Natural killer cell treated with Interleukin-12 subunit alpha and Interleukin-12 subunit beta and Interleukin-15 and Interleukin-18, amount 100 ng/mL, for 72 hours (primary cell): ENCODE measurements at regions not wholly inside any gene's neighbourhood (a gene's known extent, or its start where the extent isn't known, plus 50 kb on each side); places are given as distances from the start of the nearest gene placed in this dataset.
"Not testable (repeated sequence)": the region's sequence is repeated elsewhere in the genome, so short reads cannot be mapped to it uniquely, and the experiment has no call there.

Experiments used
- ATAC-seq, 2 donors: fragments of 150-1000 bp; cut with Tn5 transposase in 1 of 2; sonication (Bioruptor Pico), chemical (Tn5 transposase) in 1 of 2; 2 replicates each; pipeline ENCODE4 v1.10.0; 2021
- DNase-seq: peaks from one replicate; pipeline ENCODE4 v3.0.0; 2022; ENCODE audit warnings: low spot score
- H3K27ac Mint-ChIP-seq, 2 donors: 1 replicate in 1 of 2; 2 replicates in 1 of 2; pipeline ENCODE4 v1.8.0; 2022; ENCODE audit warnings: mixed read lengths in 2 of 2, mild to moderate bottlenecking in 1 of 2, moderate library complexity in 1 of 2
- H3K27me3 Mint-ChIP-seq, 2 donors: 1 replicate in 1 of 2; 2 replicates in 1 of 2; pipeline ENCODE4 v1.8.0; 2022; ENCODE audit warnings: mixed read lengths in 2 of 2
- H3K36me3 Mint-ChIP-seq: one replicate; pipeline ENCODE4 v1.8.0; 2022; ENCODE audit warnings: mixed read lengths
- H3K4me1 Mint-ChIP-seq, 2 donors: 1 replicate in 1 of 2; 2 replicates in 1 of 2; pipeline ENCODE4 v1.8.0; 2022; ENCODE audit warnings: low read depth in 2 of 2, mixed read lengths in 2 of 2, mild to moderate bottlenecking in 1 of 2
- H3K4me3 Mint-ChIP-seq: one replicate; pipeline ENCODE4 v1.8.0; 2022; ENCODE audit warnings: mixed read lengths
- H3K9me3 Mint-ChIP-seq: 2 replicates; pipeline ENCODE4 v1.8.0; 2022; ENCODE audit warnings: mixed read lengths

DNA sequence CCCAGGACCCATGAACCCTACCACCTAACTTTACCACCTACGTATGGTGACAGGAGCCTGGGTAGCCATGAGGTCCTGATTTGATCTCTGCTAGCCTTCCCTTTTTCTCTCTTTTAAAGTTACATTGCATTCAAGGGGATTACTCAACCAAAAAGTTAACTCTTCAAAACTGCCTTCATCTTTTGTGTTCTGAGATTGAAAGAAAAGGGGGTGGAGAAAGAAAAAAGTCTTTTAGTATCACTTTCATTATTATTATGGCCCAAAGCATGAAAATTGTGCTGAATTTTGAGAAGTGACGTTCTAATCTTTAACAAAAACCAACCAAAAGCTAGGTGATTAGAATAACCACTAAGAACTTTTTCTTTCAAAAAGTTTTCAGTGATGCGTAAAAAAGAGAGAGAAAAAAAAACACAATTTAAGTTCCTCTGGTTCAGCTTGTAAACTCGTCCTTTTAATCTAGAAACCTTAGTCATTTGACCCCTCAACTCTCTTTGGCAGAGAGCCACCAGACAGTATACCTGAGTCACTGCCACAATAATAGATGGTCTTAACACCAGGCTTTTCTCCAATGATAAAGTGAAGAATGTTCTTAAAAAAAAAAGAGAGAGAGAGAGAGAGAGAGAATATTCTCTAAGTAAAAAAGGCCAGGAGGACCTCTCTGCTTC lies 347.4 kb upstream of the FGF13 start:
- Mint-ChIP-seq H3K27ac (no peak overlapping the region), H3K4me3 (no peak overlapping the region), H3K4me1 (no peaks in the 10 kb centered on the region), H3K36me3 (no peaks in the 10 kb centered on the region), H3K27me3 (peaks cover 0 to 2% of the 10 kb centered on the region in 2 donors), H3K9me3 (no peaks in the 10 kb centered on the region)
- DNase-seq: no peak
- ATAC-seq: no peak

DNA sequence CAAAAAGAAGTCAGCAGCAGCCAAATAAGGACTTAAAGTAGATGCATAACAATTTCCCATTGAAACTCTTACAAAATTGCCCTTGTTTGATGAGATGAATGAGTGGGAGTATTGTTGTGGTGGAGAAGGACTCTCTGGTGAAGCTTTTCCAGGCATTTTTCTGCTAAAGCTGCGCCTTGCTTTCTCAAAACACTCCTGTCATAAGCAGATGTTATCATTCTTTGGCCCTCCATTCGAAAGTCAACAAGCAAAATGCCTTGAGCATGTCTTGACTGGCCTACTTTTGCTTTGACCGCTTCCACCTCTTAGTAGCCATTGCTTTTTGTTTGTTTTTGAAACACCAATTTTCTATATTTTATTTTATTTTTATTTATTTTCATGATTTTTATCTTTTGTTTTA lies 340.9 kb upstream of the FGF13 start:
- DNase-seq: no peak
- no peaks in the 10 kb centered on the region for H3K9me3 Mint-ChIP-seq
- H3K27me3 Mint-ChIP-seq: peaks cover 0 to 8% of the 10 kb centered on the region in 2 donors
- H3K27ac Mint-ChIP-seq: no peak overlapping the region
- H3K36me3 Mint-ChIP-seq: no peaks in the 10 kb centered on the region
- no peak for ATAC-seq
- H3K4me1 Mint-ChIP-seq: no peaks in the 10 kb centered on the region
- no peak overlapping the region for H3K4me3 Mint-ChIP-seq

DNA sequence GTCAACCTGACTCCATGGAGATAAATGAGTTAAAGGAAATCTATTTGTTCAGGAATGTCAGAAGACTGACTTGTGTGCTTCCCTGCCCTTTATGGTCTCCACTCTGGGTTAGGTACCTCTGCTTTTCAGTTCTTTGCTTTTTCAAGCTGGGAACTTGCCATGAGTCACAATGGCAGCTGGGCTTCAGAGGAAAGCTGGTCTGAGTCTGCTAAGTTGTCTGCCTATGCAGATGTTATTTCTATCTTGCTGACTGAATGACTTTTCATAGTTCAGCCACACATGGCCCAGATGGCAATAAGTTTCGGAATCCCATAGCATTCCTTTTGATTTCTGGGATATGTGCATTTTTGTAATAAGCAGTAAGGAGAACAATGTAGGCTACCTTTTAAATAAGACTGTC lies 337.9 kb upstream of the FGF13 start:
- Mint-ChIP-seq H3K27me3 (peaks cover 0 to 8% of the 10 kb centered on the region in 2 donors), H3K4me3 (no peak overlapping the region), H3K27ac (no peak overlapping the region), H3K36me3 (no peaks in the 10 kb centered on the region), H3K9me3 (no peaks in the 10 kb centered on the region), H3K4me1 (no peaks in the 10 kb centered on the region)
- no peak for DNase-seq
- no peak for ATAC-seq

DNA sequence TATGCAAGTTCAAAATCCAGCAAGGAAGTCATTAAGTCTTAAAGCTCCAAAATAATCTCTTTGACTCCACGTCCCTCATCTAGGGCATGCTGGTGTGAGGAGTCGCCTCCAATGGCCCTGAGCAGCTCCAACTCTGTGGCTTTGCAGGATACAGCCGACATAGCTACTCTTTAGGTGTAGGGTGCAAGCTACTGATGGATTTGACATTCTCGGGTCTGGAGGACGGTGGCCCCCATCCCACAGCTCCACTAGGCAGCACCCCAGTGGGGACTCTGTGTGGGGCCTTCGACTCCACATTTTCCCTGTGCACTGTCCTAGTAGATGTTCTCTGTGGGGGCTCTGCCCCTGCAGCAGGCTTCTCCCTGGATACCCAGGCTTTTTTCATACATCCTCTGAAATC lies 333.2 kb upstream of the FGF13 start:
- H3K27me3 Mint-ChIP-seq: no peaks in the 10 kb centered on the region
- DNase-seq: no peak
- H3K36me3 Mint-ChIP-seq: no peaks in the 10 kb centered on the region
- H3K27ac Mint-ChIP-seq: no peak overlapping the region
- H3K4me1 Mint-ChIP-seq: no peaks in the 10 kb centered on the region
- no peak overlapping the region for H3K4me3 Mint-ChIP-seq
- ATAC-seq: no peak
- no peaks in the 10 kb centered on the region for H3K9me3 Mint-ChIP-seq

DNA sequence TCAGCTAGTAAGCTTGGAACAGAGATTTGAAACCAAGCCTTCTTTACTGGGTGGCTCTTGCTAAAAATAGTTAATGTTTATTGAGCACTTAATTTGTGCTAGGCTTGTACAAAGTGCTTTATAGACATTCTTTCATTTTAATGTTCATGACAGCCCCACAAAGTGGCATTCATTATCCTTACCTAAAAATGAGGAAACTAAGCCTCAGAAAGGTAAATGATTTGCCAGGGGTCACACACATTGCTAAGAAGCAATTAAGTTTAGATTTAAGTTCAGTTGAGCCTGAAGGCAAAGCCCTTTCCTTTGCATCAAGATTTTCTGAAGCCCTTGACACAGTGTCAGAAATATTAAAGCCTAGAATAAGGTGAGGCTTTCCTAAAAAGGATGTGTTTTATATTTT lies 327.5 kb upstream of the FGF13 start:
- ATAC-seq (no peak), DNase-seq (no peak)
- no peak overlapping the region for H3K4me3 Mint-ChIP-seq
- H3K27ac Mint-ChIP-seq: no peak overlapping the region
- H3K27me3 Mint-ChIP-seq: peaks cover 0 to 3% of the 10 kb centered on the region in 2 donors
- H3K9me3 Mint-ChIP-seq: no peaks in the 10 kb centered on the region
- no peaks in the 10 kb centered on the region for H3K36me3 Mint-ChIP-seq
- no peaks in the 10 kb centered on the region for H3K4me1 Mint-ChIP-seq

DNA sequence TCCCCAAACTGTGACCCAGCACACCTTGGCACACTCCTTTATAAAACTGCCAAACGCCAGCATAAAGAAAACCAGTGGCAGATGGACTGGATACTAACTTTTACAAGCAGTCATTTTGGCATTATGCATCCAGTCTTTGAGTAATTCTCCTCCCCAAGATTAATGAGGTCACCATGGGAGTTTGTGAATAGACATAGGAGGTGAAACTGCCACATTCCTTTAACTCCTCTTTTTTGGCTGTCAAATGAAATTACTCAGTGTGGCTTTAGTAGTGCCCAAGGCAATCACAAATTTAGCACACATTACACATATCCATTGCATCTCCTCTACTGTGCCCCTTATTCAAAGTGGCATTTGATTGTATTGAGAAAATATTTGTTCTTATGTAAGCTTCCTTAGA lies 315.3 kb upstream of the FGF13 start:
- Mint-ChIP-seq H3K4me3 (no peak overlapping the region), H3K27me3 (peaks cover 0 to 5% of the 10 kb centered on the region in 2 donors), H3K36me3 (no peaks in the 10 kb centered on the region), H3K9me3 (peaks cover 3% of the 10 kb centered on the region), H3K27ac (no peak overlapping the region), H3K4me1 (no peaks in the 10 kb centered on the region)
- ATAC-seq (no peak), DNase-seq (no peak)

DNA sequence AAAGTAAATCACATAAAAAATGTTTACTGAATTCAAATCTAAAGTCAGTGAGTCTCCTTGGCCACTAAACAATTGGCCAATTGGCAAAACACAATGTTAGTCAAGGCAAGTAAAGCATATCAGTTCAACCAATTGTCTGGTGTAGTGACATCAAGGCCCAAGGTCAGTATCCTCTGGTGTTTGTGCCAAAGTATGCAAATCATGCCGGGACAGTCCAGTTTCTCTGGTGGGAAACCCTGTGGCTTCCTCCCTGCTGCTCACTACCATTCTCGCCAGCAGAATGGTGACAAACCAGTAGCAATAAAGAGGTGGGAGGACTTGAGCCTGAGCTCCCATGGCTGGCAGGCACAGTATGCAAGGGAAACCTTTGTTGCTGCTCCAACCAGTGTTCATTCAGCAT lies 314.9 kb upstream of the FGF13 start:
- ATAC-seq: no peak
- Mint-ChIP-seq H3K36me3 (no peaks in the 10 kb centered on the region), H3K27me3 (peaks cover 0 to 5% of the 10 kb centered on the region in 2 donors), H3K4me3 (no peak overlapping the region), H3K4me1 (no peaks in the 10 kb centered on the region), H3K27ac (no peak overlapping the region), H3K9me3 (peaks cover 3% of the 10 kb centered on the region)
- DNase-seq: no peak

DNA sequence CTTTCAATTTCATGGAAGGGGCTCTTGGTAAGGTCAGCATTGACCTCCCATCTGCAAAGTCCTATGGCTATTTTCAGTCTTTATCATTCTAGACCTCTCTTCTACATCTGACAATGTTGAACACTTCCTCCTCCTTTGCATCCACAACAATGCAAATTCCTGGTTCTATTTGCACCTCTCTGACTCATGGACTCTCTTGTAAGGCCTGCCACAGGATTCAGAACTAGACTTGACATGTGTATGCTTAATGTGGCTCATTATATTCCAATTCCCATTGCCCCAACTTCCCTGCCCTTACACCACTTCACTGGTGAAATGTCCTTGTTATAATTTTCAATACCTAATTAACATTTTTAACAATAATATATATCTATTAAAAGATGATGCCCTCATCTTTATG lies 314.3 kb upstream of the FGF13 start:
- no peak overlapping the region for H3K27ac Mint-ChIP-seq
- H3K27me3 Mint-ChIP-seq: peaks cover 0 to 5% of the 10 kb centered on the region in 2 donors
- H3K36me3 Mint-ChIP-seq: no peaks in the 10 kb centered on the region
- peaks cover 3% of the 10 kb centered on the region for H3K9me3 Mint-ChIP-seq
- H3K4me1 Mint-ChIP-seq: no peaks in the 10 kb centered on the region
- ATAC-seq (no peak), DNase-seq (no peak)
- H3K4me3 Mint-ChIP-seq: no peak overlapping the region

DNA sequence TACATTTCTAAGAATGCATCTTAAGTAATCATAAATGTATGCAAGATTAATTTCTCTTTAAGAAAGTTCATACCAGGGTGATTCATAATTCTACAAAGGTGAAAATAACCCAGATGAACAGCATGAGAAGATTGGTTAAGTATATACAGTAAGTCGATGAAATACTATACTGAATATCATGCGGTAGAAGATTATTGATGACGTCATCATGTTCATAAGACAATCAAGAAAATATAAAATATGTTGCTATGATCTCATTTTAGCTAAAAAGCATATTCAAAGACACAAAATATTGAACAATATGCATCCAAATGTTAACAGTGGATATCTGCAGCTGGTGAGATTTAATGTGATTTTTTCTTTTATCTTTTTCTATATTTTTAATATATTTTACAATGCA lies 312.0 kb upstream of the FGF13 start:
- Mint-ChIP-seq H3K9me3 (peaks cover 3% of the 10 kb centered on the region), H3K27me3 (peaks cover 0 to 10% of the 10 kb centered on the region in 2 donors), H3K4me3 (no peak overlapping the region)

DNA sequence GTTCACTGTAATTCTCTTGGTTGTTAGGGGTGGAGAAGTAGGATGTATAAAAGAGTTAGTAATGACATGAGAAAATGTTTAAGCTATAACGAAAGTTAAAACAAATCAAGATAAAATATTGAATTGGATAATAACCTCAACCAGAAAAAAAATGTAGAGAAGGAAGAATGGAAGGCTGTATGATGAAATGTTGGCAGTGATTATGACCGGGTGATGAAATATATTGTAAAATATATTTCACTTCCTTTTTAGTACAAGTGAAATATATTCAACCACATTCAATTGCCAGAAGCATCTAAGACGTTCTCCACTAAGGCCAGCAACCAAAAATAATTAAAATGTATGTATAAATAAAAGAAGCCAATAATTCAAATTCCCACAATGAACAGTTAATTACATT lies 309.3 kb upstream of the FGF13 start:
- Mint-ChIP-seq H3K27ac (no peak overlapping the region), H3K36me3 (no peaks in the 10 kb centered on the region), H3K9me3 (no peaks in the 10 kb centered on the region), H3K27me3 (peaks cover 0 to 8% of the 10 kb centered on the region in 2 donors), H3K4me3 (no peak overlapping the region), H3K4me1 (no peaks in the 10 kb centered on the region)
- DNase-seq (no peak), ATAC-seq (no peak)

More for the DNA sequence above, 312.0 kb upstream of the FGF13 start:
- Mint-ChIP-seq H3K4me1 (no peaks in the 10 kb centered on the region), H3K27ac (no peak overlapping the region), H3K36me3 (no peaks in the 10 kb centered on the region)
- DNase-seq (no peak), ATAC-seq (no peak)

DNA sequence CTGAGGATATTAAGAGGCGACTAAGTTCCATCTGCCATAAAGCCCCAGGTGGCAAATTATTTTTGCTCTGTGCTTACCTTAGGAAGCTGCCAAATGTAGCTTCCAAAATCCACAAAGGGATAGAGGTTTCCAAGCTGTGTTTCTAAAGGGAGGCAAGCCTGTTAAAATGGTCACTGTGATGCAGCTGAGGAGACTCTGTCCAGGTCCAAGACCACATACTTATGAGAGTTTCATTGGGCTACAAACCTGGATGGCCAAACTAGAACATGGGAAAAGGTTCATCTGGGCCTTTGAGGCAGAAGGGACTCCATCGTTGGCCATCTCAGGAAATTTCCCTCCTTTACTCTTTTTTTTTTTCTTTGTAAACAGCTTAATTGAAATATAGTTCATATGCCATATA lies 306.9 kb upstream of the FGF13 start:
- ATAC-seq (no peak), DNase-seq (no peak)
- Mint-ChIP-seq H3K27me3 (peaks cover 0 to 8% of the 10 kb centered on the region in 2 donors), H3K4me3 (no peak overlapping the region), H3K9me3 (no peaks in the 10 kb centered on the region), H3K36me3 (no peaks in the 10 kb centered on the region), H3K27ac (no peak overlapping the region), H3K4me1 (no peaks in the 10 kb centered on the region)

DNA sequence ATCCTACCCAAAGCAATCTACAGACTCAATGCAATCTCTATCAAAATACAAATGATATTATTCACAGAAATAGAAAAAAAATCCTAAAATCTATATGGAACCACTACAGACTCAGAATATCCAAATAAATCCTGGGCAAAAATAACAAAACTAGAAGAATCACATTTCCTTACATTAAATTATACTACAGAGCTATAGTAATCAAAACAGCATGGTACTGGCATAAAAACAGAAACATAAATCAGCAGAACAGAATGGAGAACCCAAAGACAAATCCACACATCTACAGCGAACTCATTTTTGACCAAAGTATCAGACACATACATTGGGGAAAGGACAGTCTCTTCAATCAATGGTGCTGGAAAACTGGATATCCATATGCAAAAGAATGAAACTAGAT lies 304.1 kb upstream of the FGF13 start:
- peaks cover 0 to 11% of the 10 kb centered on the region in 2 donors for H3K27me3 Mint-ChIP-seq
- DNase-seq (no peak), ATAC-seq (no peak)
- no peaks in the 10 kb centered on the region for H3K4me1 Mint-ChIP-seq
- no peak overlapping the region for H3K4me3 Mint-ChIP-seq
- no peak overlapping the region for H3K27ac Mint-ChIP-seq
- H3K36me3 Mint-ChIP-seq: peaks cover 5% of the 10 kb centered on the region
- peaks cover under 1% of the 10 kb centered on the region for H3K9me3 Mint-ChIP-seq

DNA sequence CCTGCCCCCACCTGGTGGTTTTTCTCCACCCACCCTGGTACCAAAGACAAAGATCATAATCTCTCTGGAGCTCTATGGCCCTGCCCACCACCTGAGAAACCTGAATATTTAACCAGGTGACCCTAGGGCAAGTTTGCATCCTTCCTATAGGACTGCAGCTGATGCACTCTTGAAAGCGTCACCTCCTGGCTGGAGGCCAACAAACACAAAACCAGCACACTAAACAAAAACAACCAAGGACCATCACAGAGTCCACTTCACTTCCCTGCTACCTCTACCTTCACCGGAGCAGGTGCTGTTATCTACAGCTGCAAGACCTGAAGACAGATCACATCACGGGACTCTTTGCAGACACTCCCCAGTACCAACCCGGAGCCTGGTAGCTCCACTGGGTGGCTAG lies 296.7 kb upstream of the FGF13 start:
- no peak overlapping the region for H3K27ac Mint-ChIP-seq

DNA sequence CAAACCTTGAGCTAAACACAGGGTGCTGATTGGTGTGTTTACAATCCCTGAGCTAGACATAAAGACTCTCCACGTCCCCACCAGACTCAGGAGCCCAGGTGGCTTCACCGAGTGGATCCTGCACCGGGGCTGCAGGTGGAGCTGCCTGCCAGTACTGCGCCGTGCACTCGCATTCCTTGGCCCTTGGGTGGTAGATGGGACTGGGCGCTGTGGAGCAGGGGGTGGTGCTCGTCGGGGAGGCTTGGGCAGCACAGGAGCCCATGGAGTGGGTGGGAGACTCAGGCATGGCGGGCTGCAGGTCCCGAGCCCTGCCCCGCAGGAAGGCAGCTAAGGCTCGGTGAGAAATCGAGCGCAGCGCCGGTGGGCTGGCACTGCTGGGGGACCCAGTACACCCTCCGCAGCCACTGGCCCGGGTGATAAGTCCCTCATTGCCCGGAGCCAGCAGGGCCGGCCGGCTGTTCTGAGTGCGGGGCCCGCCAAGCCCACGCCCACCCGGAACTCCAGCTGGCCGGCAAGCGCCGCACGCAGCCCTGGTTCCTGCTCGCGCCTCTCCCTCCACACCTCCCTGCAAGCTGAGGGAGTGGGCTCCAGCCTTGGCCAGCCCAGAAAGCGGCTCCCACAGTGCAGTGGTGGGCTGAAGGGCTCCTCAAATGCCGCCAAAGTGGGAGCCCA lies 292.5 kb upstream of the FGF13 start:
- not testable (repeated sequence) for H3K27ac Mint-ChIP-seq, H3K4me3 Mint-ChIP-seq

More for the DNA sequence above, 296.7 kb upstream of the FGF13 start:
- Mint-ChIP-seq H3K9me3 (peaks cover 9% of the 10 kb centered on the region), H3K27me3 (peaks cover 0 to 8% of the 10 kb centered on the region in 2 donors), H3K4me3 (no peak overlapping the region), H3K36me3 (peaks cover 5% of the 10 kb centered on the region), H3K4me1 (no peaks in the 10 kb centered on the region)
- ATAC-seq (no peak), DNase-seq (no peak)

DNA sequence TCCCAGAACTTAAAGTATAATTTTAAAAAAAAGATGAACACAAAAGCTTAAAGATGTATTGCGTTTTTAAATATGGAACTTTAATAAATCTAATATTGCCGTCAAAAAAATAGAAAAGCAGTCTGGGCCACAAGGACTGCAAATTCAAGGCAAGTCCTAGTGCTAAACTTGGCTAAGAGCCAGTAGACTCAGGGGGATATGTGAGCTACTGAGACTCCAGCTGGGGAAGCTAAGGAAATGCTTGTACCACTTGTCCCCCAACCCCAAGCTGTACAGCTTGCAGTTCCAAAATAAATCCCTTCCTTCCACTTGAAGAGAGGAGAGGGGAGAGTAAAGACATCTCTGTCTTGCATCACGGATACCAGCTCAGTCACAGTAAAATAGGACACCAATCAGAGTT lies 290.8 kb upstream of the FGF13 start:
- Mint-ChIP-seq H3K27ac (no peak overlapping the region), H3K36me3 (no peaks in the 10 kb centered on the region), H3K4me1 (no peaks in the 10 kb centered on the region), H3K27me3 (peaks cover 0 to 1% of the 10 kb centered on the region in 2 donors), H3K4me3 (no peak overlapping the region), H3K9me3 (no peaks in the 10 kb centered on the region)
- DNase-seq (no peak), ATAC-seq (no peak)

More for the DNA sequence above, 292.5 kb upstream of the FGF13 start:
- not testable (repeated sequence) for ATAC-seq, H3K4me1 Mint-ChIP-seq, H3K9me3 Mint-ChIP-seq, DNase-seq, H3K27me3 Mint-ChIP-seq, H3K36me3 Mint-ChIP-seq
